GM19043 (cell line): ENCODE measurements at regions not wholly inside any gene's neighbourhood (a gene's known extent, or its start where the extent isn't known, plus 50 kb on each side); places are given as distances from the start of the nearest gene placed in this dataset.

Experiments
- ATAC-seq: cut with Tn5 transposase; IDR thresholded peaks from one replicate; pipeline ENCODE4 v1.9.1; 2021; ENCODE audit warnings: low read depth; ENCODE audit not compliant: unreplicated experiment

- ATAC-seq, result no peak
Measured at GRCh38 chr3:102741694-102742093, 306.9 kb downstream of the ZPLD1 start.

GRCh38 chr3:102745881-102746280 lies 311.1 kb downstream of the ZPLD1 start:
- ATAC-seq, result no peak

GRCh38 chr3:102747611-102748010 lies 312.8 kb downstream of the ZPLD1 start:
- ATAC-seq, result no peak

- no peak for ATAC-seq
Measured at GRCh38 chr3:102748646-102749045, 313.8 kb downstream of the ZPLD1 start.

GRCh38 chr3:102750322-102750721 lies 315.5 kb downstream of the ZPLD1 start:
- ATAC-seq, result no peak

GRCh38 chr3:102753901-102754300 lies 319.1 kb downstream of the ZPLD1 start:
- no peak for ATAC-seq

GRCh38 chr3:102756706-102757105 lies 321.9 kb downstream of the ZPLD1 start:
- ATAC-seq, result no peak

- ATAC-seq, result no peak
Measured at GRCh38 chr3:102757950-102758349, 323.1 kb downstream of the ZPLD1 start.

GRCh38 chr3:102761766-102762165 lies 327.0 kb downstream of the ZPLD1 start:
- ATAC-seq, result no peak

GRCh38 chr3:102790747-102791325 lies 356.0 kb downstream of the ZPLD1 start:
- ATAC-seq, result no peak

- no peak for ATAC-seq
Measured at GRCh38 chr3:102791641-102792589, 357.1 kb downstream of the ZPLD1 start.

GRCh38 chr3:102796804-102797203 lies 362.0 kb downstream of the ZPLD1 start:
- no peak for ATAC-seq

- ATAC-seq, result no peak
Measured at GRCh38 chr3:102802819-102803420, 368.1 kb downstream of the ZPLD1 start.

- no peak for ATAC-seq
Measured at GRCh38 chr3:102810937-102811336, 376.1 kb downstream of the ZPLD1 start.

GRCh38 chr3:102826636-102827035 lies 391.8 kb downstream of the ZPLD1 start:
- ATAC-seq, result no peak

GRCh38 chr3:102827386-102827785 lies 392.6 kb downstream of the ZPLD1 start:
- no peak for ATAC-seq

- ATAC-seq, result no peak
Measured at GRCh38 chr3:102830415-102830814, 395.6 kb downstream of the ZPLD1 start.

GRCh38 chr3:102841866-102842265 lies 407.1 kb downstream of the ZPLD1 start:
- no peak for ATAC-seq

GRCh38 chr3:102866845-102867244 lies 432.0 kb downstream of the ZPLD1 start:
- no peak for ATAC-seq

GRCh38 chr3:102883515-102883914 lies 448.7 kb downstream of the ZPLD1 start:
- no peak for ATAC-seq

- ATAC-seq, result no peak
Measured at GRCh38 chr3:102885289-102885688, 450.5 kb downstream of the ZPLD1 start.

GRCh38 chr3:102887431-102887830 lies 452.6 kb downstream of the ZPLD1 start:
- ATAC-seq, result no peak
